Right lobe of liver (tissue), 4 donors: ENCODE measurements at regions not wholly inside any gene's neighbourhood (a gene's known extent, or its start where the extent isn't known, plus 50 kb on each side); places are given as distances from the start of the nearest gene placed in this dataset.

ENCODE experiments used
- POLR2A ChIP-seq: fragments of 450-650 bp; IDR thresholded peaks from one replicate; pipeline ENCODE4 v1.6.1; 2017; ENCODE audit warnings: antibody characterized with exemption, mild to moderate bottlenecking
- TF ChIP-seq, protein P1 (sequence below), 4 donors: fragments of 200-600 bp in 3 of 4; fragments of 450-650 bp in 1 of 4; IDR thresholded peaks; one replicate each; pipeline versions ENCODE4 v1.5.1 to v1.8.0; 2016 to 2022; ENCODE audit warnings: antibody characterized with exemption in 4 of 4, mild to moderate bottlenecking in 2 of 4
- donor health status: DM: no; HTN: no; CAD: no.
- donor health status: DM: no; HTN: no; CAD: no.
- donor health status: DM: no; HTN: yes; CAD: no.

DNA sequence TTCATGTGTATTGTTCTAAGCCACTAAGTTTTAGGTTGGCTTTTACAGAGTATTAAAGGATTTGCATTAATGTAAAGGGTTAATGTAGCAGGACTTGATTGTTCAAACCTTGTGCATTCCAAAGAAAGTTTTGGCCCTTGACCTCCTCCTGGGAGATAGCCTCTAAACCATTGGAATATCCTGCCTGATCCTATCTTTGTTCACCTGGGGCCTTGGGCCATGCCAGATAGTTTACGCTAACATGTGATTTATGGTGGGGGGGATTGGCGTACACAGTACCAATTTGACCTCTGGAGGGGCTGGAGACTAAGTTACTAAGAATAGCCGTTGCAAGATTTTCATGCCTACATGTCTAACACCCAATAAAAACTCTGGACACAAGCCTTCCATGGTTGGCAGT is 1002.7 kb upstream of the PABPC4L start:
- TF ChIP-seq, protein P1, sequence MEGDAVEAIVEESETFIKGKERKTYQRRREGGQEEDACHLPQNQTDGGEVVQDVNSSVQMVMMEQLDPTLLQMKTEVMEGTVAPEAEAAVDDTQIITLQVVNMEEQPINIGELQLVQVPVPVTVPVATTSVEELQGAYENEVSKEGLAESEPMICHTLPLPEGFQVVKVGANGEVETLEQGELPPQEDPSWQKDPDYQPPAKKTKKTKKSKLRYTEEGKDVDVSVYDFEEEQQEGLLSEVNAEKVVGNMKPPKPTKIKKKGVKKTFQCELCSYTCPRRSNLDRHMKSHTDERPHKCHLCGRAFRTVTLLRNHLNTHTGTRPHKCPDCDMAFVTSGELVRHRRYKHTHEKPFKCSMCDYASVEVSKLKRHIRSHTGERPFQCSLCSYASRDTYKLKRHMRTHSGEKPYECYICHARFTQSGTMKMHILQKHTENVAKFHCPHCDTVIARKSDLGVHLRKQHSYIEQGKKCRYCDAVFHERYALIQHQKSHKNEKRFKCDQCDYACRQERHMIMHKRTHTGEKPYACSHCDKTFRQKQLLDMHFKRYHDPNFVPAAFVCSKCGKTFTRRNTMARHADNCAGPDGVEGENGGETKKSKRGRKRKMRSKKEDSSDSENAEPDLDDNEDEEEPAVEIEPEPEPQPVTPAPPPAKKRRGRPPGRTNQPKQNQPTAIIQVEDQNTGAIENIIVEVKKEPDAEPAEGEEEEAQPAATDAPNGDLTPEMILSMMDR (IDR thresholded peaks at IDR 0.05): no peak
- no peak for TF ChIP-seq POLR2A
